ENCODE measurements at regions not wholly inside any gene's neighbourhood (a gene's known extent, or its start where the extent isn't known, plus 50 kb on each side); places are given as distances from the start of the nearest gene placed in this dataset.
A peak's percentile ranks its signal among the peaks of the same experiment; 100 is the strongest.

DNA sequence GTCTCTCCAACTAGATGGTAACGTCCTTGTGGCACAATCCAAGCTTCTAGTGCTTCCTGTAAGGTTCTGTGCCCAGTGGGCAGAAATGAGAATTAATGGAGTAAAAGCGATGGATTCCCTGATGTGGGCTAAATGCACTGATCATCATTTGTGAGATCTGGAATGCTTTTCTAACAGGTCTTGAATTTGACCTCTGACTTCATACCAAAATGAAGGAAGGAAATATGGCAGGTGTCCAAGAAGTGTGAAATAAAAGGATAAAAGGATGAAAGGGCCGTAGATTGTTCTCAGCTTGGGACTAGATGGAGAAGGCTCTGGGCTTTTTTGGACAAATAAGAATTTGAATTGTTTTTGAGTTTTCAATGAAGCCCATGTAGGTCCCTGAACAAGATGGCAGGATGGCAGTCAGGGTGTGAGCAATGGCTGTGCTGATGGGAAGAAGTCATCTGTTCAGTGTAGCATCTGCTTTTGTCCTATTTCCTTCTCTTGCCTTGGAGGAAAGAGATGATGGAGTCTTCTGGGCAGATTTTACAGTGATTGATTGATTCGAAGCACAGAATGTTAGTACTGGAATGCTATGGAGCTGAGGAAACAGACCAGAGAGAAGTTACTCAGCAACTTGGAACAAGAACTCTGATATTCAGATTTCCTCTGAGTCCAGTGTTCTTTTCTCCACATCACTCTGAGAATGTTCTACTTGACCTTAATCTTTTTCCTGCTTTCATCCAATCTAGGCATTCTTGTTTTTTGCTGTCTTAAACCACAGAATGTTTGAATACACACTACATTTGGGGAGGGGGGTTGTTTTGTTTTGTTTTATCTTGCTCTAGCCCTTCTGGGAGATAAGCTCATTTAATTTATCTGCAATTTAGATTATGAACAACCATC is 286.0 kb downstream of the HLX start:
- no peak overlapping the region for H3K4me3 ChIP-seq (ENCODE audit: low read length)
- TF ChIP-seq, protein P1, sequence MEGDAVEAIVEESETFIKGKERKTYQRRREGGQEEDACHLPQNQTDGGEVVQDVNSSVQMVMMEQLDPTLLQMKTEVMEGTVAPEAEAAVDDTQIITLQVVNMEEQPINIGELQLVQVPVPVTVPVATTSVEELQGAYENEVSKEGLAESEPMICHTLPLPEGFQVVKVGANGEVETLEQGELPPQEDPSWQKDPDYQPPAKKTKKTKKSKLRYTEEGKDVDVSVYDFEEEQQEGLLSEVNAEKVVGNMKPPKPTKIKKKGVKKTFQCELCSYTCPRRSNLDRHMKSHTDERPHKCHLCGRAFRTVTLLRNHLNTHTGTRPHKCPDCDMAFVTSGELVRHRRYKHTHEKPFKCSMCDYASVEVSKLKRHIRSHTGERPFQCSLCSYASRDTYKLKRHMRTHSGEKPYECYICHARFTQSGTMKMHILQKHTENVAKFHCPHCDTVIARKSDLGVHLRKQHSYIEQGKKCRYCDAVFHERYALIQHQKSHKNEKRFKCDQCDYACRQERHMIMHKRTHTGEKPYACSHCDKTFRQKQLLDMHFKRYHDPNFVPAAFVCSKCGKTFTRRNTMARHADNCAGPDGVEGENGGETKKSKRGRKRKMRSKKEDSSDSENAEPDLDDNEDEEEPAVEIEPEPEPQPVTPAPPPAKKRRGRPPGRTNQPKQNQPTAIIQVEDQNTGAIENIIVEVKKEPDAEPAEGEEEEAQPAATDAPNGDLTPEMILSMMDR (IDR thresholded peaks at IDR 0.05; ENCODE audit: insufficient read depth, low read depth, low read length, missing control alignments), result no peak
- DNase-seq (ENCODE audit: low read depth), result no peak

DNA sequence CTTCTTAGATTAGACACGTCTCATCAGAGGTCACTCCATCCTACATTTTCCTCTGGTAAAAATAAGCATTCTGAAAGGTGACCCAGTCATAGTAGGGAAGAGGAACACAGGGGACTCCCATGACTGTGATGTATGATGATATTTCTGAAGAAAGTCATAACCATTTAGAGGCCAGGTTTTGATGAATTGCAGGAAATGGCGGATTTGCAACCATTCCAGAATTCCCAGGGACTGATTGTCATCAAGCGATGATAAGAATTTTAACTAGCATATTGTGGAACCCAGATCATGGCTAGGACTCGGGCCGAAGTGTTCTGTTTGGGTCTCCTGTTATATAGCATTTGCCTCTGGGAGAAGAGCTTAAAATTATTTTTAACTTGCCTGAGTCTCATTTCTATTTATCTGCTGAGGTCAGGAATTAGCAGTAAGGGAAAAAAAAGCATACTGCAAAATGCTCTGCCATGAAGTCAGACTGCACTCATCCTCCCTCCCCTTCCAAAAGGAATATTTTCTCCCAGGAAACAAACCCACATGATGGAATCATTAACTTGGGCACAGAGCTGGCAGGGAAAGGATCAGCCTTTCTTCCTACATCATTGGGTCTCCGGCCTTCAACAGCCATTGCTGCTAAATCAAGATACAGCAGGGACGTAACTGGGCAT is 286.7 kb downstream of the HLX start:
- TF ChIP-seq, protein P1 (IDR thresholded peaks at IDR 0.05; ENCODE audit: insufficient read depth, low read depth, low read length, missing control alignments), result no peak
- H3K4me3 ChIP-seq (ENCODE audit: low read length), result no peak overlapping the region
- no peak for DNase-seq (ENCODE audit: low read depth)

DNA sequence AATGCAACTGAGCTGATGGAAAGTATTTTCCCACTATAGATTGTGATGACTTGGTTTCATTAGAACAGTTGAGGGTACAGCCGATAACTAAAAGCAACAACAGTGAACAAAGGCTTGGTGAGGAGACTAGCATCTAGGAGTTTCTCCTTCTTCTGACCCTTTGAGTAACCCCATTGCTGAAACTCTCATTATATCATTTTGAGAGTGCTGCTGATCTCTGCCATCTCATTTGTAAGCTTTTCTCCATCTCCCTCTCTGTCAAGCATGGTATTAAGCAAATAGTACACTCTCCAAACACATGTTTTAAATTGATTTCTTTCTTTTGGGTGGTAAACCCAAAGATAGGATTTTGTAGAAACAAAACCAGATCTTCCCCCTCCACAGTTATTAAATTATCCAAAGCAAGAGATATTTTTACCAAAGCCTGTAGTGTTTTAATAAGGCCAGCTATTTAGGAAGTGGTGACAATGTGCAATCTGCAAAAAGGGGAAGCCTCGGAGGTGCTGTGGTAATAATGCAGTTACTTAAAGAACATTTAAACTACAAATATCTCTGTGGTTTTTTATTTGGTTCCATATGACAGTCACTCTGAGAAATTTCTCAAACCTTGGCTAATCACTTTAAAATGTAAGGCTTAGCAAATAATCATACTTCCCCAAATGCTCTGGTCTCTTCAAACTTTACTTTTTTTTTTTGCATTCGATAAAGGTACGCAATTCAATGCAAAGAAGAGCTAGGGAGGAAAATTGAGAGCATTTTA is 287.5 kb downstream of the HLX start:
- no peak overlapping the region for H3K4me3 ChIP-seq (ENCODE audit: low read length)
- DNase-seq (ENCODE audit: low read depth), result no peak
- TF ChIP-seq, protein P1 (IDR thresholded peaks at IDR 0.05; ENCODE audit: insufficient read depth, low read depth, low read length, missing control alignments), result no peak

DNA sequence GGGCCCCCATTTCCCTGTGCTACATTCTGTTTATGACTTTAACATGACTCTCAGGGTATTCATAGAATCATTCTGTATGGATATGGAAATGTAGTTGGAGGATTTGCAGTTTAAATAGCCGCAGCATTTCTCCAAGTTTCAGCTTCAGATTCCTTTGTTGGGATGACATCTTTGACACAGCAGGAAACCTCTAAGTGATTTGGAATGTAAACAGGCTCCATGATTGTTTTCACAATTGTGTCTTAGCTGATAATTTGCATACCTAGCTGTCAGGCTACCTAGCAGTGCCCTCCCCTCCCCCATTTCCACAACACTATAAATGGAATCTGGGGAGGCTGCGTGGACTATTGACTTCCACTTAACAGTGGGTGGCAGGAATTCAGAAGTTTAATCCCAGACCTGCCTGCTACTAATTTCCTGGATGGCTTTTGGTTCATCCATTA is 290.2 kb downstream of the HLX start:
- H3K4me3 ChIP-seq (ENCODE audit: low read length), result no peak overlapping the region
- TF ChIP-seq, protein P1 (IDR thresholded peaks at IDR 0.05; ENCODE audit: insufficient read depth, low read depth, low read length, missing control alignments), result no peak
- peak; percentile 22 for DNase-seq (ENCODE audit: low read depth)

DNA sequence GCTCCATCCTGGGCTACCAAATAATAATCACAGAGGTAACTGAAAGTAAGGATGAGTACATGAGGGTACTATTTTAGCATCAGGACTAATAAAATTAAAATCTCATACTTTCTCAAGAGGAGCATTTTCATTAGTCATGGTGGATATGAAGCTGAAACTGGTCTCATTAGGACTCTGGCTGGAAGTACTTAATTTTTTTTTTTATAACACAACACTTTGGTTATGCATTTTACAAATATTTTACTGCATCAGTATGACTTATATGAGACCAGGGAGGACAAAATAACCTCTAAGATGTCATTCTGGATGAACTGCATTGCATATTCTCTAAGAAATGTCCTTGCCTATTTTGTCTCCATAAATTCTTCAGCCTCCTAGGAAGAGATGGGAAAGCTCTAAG is 290.9 kb downstream of the HLX start:
- TF ChIP-seq, protein P1 (IDR thresholded peaks at IDR 0.05; ENCODE audit: insufficient read depth, low read depth, low read length, missing control alignments), result no peak
- DNase-seq (ENCODE audit: low read depth), result no peak
- no peak overlapping the region for H3K4me3 ChIP-seq (ENCODE audit: low read length)

DNA sequence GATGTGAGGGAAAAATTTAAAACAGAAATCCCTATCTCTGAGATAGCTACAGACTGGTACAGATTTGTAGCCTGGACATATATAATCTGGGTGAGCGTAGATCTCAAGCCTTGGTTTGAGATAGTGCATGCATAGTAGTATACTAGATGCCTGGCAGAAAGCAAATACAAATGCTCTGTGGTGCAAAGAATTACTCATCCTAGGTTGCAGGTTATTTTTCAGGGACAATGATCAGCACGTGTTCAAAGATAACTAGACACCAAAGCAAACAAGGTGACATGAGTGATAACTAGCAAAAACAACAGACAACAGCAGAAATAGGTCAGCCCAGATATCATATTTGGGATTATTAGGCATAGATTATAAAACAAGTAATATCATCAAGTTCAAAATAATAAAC is 292.5 kb downstream of the HLX start:
- TF ChIP-seq, protein P1 (IDR thresholded peaks at IDR 0.05; ENCODE audit: insufficient read depth, low read depth, low read length, missing control alignments), result no peak

More for the DNA sequence above, 292.5 kb downstream of the HLX start:
- H3K4me3 ChIP-seq (ENCODE audit: low read length), result no peak overlapping the region
- no peak for DNase-seq (ENCODE audit: low read depth)
